HepG2 (cell line): ENCODE measurements at regions not wholly inside any gene's neighbourhood (a gene's known extent, or its start where the extent isn't known, plus 50 kb on each side); places are given as distances from the start of the nearest gene placed in this dataset.
A peak's percentile ranks its signal among the peaks of the same experiment; 100 is the strongest.

Experiments
- ARID5B ChIP-seq: IDR thresholded peaks from 2 replicates; pipeline ENCODE4 v1.4.0; 2020; ENCODE audit warnings: mild to moderate bottlenecking, missing genetic modification reagents
- ATF4 ChIP-seq, 2 experiments: fragments of 450-650 bp in 1 of 2; sonication (generic) in 1 of 2; formaldehyde crosslinking; IDR thresholded peaks; 2 replicates each; pipeline versions ENCODE4 v1.5.0 to v1.8.0; 2020 to 2022; ENCODE audit warnings: mild to moderate bottlenecking in 1 of 2, missing genetic modification reagents in 1 of 2
- ETS1 ChIP-seq: sonication (generic); formaldehyde crosslinking; IDR thresholded peaks from 2 replicates; pipeline ENCODE4 v1.4.0; 2020; ENCODE audit warnings: missing genetic modification reagents
- FOXP4 ChIP-seq: sonication (generic); formaldehyde crosslinking; IDR thresholded peaks from 2 replicates; pipeline ENCODE4 v1.4.0; 2020; ENCODE audit warnings: missing genetic modification reagents
- ISL2 ChIP-seq: sonication (generic); formaldehyde crosslinking; IDR thresholded peaks from 2 replicates; pipeline ENCODE4 v1.5.0; 2020; ENCODE audit warnings: missing genetic modification reagents
- KAT8 ChIP-seq: IDR thresholded peaks from 2 replicates; pipeline ENCODE4 v1.6.1; 2016; ENCODE audit warnings: missing genetic modification reagents, missing compliant biosample characterization
- NCOA1 ChIP-seq: sonication (generic); formaldehyde crosslinking; IDR thresholded peaks from 2 replicates; pipeline ENCODE4 v1.9.0; 2021; ENCODE audit warnings: missing genetic modification reagents
- PAWR ChIP-seq: sonication (generic); formaldehyde crosslinking; IDR thresholded peaks from 2 replicates; pipeline ENCODE4 v1.4.0; 2020; ENCODE audit warnings: missing genetic modification reagents, mild to moderate bottlenecking, borderline replicate concordance
- PPARG ChIP-seq: conservative IDR thresholded peaks from 2 replicates; pipeline ENCODE4 v1.6.1; 2016; ENCODE audit warnings: missing biosample characterization, missing genetic modification reagents
- SOX5 ChIP-seq: IDR thresholded peaks from 2 replicates; pipeline ENCODE4 v1.6.1; 2016; ENCODE audit warnings: borderline replicate concordance
- SOX6 ChIP-seq, 2 experiments: fragments of 450-650 bp in 1 of 2; sonication (generic) in 1 of 2; formaldehyde crosslinking in 1 of 2; IDR thresholded peaks; 2 replicates each; pipeline versions ENCODE4 v1.4.0 to v1.6.1; 2017 to 2020; ENCODE audit warnings: antibody characterized with exemption in 1 of 2, mild to moderate bottlenecking in 1 of 2, missing genetic modification reagents in 1 of 2
- THYN1 ChIP-seq: sonication (generic); formaldehyde crosslinking; IDR thresholded peaks from 2 replicates; pipeline ENCODE4 v1.8.1; 2023; ENCODE audit warnings: low read depth, mild to moderate bottlenecking, moderate library complexity, missing genetic modification reagents, borderline replicate concordance
- TRIM24 ChIP-seq: sonication (generic); formaldehyde crosslinking; IDR thresholded peaks from 2 replicates; pipeline ENCODE4 v1.8.0; 2022; ENCODE audit warnings: mild to moderate bottlenecking, missing genetic modification reagents
- ZFP36L1 ChIP-seq: sonication (generic); formaldehyde crosslinking; IDR thresholded peaks from 2 replicates; pipeline ENCODE4 v1.8.0; 2022; ENCODE audit warnings: mild to moderate bottlenecking, missing genetic modification reagents, moderate library complexity
- ZNF205 ChIP-seq: IDR thresholded peaks from 2 replicates; pipeline ENCODE4 v1.6.1; 2018; ENCODE audit warnings: missing biosample characterization, missing genetic modification reagents
- ZNF629 ChIP-seq: sonication (generic); formaldehyde crosslinking; conservative IDR thresholded peaks from 2 replicates; pipeline ENCODE4 v1.5.0; 2020; ENCODE audit warnings: missing genetic modification reagents
- ZNF770 ChIP-seq: sonication (generic); formaldehyde crosslinking; IDR thresholded peaks from 2 replicates; pipeline ENCODE4 v1.5.0; 2020; ENCODE audit warnings: mild to moderate bottlenecking, missing genetic modification reagents
- ZUFSP ChIP-seq: sonication (generic); formaldehyde crosslinking; IDR thresholded peaks from 2 replicates; pipeline ENCODE4 v1.9.0; 2021; ENCODE audit warnings: missing genetic modification reagents, mild to moderate bottlenecking, borderline replicate concordance

GRCh38 chr3:159785273-159785708 lies 203.3 kb upstream of the IL12A start (continued):
- peak; percentile 73 for TF ChIP-seq FOXP4
- TF ChIP-seq ISL2 (CRISPR knock-in tag): 0 out of 2 replicates have a peak, but pooled peaks have one; percentile 53
- TF ChIP-seq SOX5 (CRISPR knock-in tag): peak; percentile 33; the same call in 1 of the 2 replicates
- 0 out of 4 replicates have a peak, but pooled peaks of 1 of the 2 experiments have one; percentile 24 for TF ChIP-seq ATF4 (CRISPR knock-in tag; IDR thresholded peaks at IDR 0.05)
- no peak for TF ChIP-seq ZNF205 (CRISPR knock-in tag)
- TF ChIP-seq PPARG: peak; percentile 50; the same call in 1 of the 2 replicates
- no peak for TF ChIP-seq ZNF770 (CRISPR knock-in tag)
- no peak for TF ChIP-seq SOX6 (IDR thresholded peaks at IDR 0.05)
- peak; percentile 40; the same call in 1 of the 2 replicates for TF ChIP-seq SOX6 (CRISPR knock-in tag; IDR thresholded peaks at IDR 0.05)
- TF ChIP-seq TRIM24 (CRISPR knock-in tag): no peak
- no peak for TF ChIP-seq THYN1 (CRISPR knock-in tag)
- no peak for TF ChIP-seq ETS1 (CRISPR knock-in tag)
- TF ChIP-seq PAWR: no peak
- TF ChIP-seq ZUFSP (CRISPR knock-in tag): no peak
- TF ChIP-seq ARID5B (CRISPR knock-in tag): peak; percentile 81
- TF ChIP-seq KAT8 (CRISPR knock-in tag): peak; percentile 41; the same call in 1 of the 2 replicates
- TF ChIP-seq ZNF629 (CRISPR knock-in tag): no peak
- TF ChIP-seq ZFP36L1: no peak
- TF ChIP-seq NCOA1 (CRISPR knock-in tag): no peak
